ENCODE measurements at regions not wholly inside any gene's neighbourhood (a gene's known extent, or its start where the extent isn't known, plus 50 kb on each side); places are given as distances from the start of the nearest gene placed in this dataset.

DNA sequence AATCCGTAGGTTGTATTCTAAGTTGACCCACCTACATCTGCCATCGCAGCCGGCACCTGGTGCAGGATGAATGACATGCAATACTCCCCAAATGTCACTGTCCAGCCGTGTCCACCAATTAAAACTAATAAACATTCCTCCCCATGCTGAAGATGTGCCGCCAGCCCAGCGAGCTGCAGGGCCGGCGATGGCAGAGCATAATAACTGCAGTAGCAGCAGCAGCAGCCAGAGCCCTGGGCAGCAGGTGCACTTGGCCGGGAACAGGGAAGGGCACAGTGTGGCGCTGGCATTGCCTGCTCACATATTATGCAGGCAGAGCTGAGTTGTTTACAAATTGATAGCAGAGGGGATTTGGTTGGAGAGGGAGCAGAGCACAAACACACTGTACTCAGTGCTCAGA lies 754.9 kb downstream of the OLFM4 start:
- in situ Hi-C loops (cut with MboI; ENCODE audit: low pct_unique_long_range_greater_than_20kb, low sequenced_read_pairs, unreplicated experiment), result no loop called here
- TF ChIP-seq, protein P1, sequence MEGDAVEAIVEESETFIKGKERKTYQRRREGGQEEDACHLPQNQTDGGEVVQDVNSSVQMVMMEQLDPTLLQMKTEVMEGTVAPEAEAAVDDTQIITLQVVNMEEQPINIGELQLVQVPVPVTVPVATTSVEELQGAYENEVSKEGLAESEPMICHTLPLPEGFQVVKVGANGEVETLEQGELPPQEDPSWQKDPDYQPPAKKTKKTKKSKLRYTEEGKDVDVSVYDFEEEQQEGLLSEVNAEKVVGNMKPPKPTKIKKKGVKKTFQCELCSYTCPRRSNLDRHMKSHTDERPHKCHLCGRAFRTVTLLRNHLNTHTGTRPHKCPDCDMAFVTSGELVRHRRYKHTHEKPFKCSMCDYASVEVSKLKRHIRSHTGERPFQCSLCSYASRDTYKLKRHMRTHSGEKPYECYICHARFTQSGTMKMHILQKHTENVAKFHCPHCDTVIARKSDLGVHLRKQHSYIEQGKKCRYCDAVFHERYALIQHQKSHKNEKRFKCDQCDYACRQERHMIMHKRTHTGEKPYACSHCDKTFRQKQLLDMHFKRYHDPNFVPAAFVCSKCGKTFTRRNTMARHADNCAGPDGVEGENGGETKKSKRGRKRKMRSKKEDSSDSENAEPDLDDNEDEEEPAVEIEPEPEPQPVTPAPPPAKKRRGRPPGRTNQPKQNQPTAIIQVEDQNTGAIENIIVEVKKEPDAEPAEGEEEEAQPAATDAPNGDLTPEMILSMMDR (IDR thresholded peaks at IDR 0.05; ENCODE audit: extremely low read depth, insufficient read depth, missing control alignments), result no peak
- no peak for DNase-seq (ENCODE audit: low spot score)

DNA sequence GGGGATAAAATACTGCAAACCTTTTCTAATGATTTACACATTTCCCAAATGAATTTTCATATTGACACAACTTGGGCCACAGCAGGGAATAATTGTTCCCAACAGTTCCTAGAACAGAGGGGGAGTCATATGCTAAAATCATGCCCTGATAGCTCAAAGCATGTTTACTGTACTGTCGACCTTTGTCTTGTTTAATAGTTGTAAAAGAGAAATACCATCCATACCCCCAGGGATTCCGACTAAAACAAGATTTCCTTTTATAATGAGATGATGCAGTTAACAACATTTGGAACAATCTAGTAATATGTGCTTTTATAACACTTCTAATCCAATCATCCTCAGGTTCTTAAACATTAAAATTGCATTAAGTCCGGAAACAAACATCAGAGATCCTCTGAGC lies 759.7 kb downstream of the OLFM4 start:
- TF ChIP-seq, protein P1 (IDR thresholded peaks at IDR 0.05; ENCODE audit: extremely low read depth, insufficient read depth, missing control alignments), result no peak
- in situ Hi-C loops (cut with MboI; ENCODE audit: low pct_unique_long_range_greater_than_20kb, low sequenced_read_pairs, unreplicated experiment), result no loop called here
- DNase-seq (ENCODE audit: low spot score), result no peak

DNA sequence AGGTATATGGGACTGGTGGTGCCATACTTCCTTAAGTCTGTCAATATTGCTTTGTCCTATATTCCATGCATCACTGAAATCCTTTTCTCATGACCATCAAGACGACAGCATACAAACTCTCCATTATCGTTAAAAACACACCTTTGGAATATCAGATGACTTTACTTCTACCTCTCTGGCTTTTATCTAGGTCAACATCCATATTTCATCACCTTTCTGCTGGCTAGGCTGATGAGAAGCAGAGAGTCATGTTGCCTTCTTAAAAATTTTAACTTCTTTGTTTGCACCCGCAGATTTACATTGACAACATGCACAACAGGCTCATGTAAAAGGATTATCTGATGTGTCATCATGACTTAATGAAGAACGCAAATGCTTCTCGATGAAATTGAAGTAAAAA lies 771.4 kb downstream of the OLFM4 start:
- DNase-seq (ENCODE audit: low spot score), result no peak
- TF ChIP-seq, protein P1 (IDR thresholded peaks at IDR 0.05; ENCODE audit: extremely low read depth, insufficient read depth, missing control alignments), result no peak
- in situ Hi-C loops (cut with MboI; ENCODE audit: low pct_unique_long_range_greater_than_20kb, low sequenced_read_pairs, unreplicated experiment), result no loop called here

DNA sequence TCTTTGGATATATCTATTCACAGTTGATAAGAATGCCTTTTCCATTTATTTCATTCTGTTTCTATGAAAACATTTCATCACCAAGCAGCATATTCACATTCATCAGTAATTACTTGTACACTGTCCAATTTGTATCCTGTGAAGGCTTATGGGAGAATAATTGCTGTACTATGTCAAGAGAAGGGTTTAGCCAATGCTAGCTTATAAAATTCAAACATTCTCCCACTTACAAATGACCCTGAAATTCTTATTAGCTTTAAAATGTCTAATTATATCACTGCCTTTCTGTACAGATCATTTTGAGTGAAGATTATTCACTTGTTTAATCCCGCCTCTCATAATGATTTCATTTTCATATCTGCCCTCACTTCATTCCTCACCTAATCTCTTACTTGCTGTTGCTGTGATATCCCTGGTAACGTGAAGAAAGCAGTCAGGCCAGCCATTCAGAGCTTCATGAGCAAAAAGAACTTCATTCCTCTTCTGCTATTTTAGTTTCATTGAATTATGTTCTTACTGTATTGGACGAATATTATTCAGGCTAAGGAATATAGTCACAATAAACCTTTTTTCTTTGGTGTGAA lies 778.7 kb downstream of the OLFM4 start:
- DNase-seq (ENCODE audit: low spot score), result no peak
- in situ Hi-C loops (cut with MboI; ENCODE audit: low pct_unique_long_range_greater_than_20kb, low sequenced_read_pairs, unreplicated experiment), result no loop called here
- TF ChIP-seq, protein P1 (IDR thresholded peaks at IDR 0.05; ENCODE audit: extremely low read depth, insufficient read depth, missing control alignments), result no peak

DNA sequence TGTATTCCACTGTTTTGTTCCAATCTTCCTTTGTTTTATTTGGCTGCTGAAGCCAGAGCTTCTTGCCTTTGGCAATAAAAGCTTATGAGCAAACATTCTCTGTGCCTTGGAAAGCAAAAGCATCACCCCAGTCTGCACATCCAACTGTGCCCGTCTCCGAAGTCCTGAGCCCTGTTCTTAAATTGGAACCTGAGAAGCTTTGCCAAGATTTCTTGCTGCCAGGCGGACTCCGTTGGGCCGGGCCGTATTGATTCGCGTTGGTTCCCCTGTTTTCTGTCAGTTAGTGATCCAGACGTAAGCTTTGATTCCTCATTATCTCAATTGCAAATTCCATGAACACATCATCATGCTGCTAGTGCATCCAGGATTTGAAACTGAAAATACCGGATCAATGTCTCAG lies 793.0 kb downstream of the OLFM4 start:
- TF ChIP-seq, protein P1 (IDR thresholded peaks at IDR 0.05; ENCODE audit: extremely low read depth, insufficient read depth, missing control alignments), result no peak
- in situ Hi-C loops (cut with MboI; ENCODE audit: low pct_unique_long_range_greater_than_20kb, low sequenced_read_pairs, unreplicated experiment), result no loop called here
- DNase-seq (ENCODE audit: low spot score), result no peak

DNA sequence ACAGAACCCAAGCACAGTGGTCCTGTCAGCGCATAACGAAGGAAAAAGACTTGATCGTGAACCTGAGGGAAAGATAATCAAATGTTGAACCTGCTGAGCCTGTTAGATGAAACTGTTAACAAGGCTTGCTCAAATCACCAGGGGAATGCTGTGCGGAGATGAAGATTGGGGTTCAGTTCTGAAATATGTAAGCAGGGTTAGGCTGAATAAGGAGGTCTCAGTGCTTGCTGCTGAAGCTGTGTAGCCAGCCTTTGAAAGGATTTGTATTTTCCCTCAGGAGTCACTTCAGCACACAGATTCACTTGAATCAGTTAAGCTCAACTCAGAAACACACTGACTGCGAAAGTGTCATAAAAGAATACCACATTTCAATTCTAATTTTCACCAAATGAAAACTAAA lies 793.5 kb downstream of the OLFM4 start:
- DNase-seq (ENCODE audit: low spot score), result no peak
- in situ Hi-C loops (cut with MboI; ENCODE audit: low pct_unique_long_range_greater_than_20kb, low sequenced_read_pairs, unreplicated experiment), result no loop called here
- TF ChIP-seq, protein P1 (IDR thresholded peaks at IDR 0.05; ENCODE audit: extremely low read depth, insufficient read depth, missing control alignments), result no peak

DNA sequence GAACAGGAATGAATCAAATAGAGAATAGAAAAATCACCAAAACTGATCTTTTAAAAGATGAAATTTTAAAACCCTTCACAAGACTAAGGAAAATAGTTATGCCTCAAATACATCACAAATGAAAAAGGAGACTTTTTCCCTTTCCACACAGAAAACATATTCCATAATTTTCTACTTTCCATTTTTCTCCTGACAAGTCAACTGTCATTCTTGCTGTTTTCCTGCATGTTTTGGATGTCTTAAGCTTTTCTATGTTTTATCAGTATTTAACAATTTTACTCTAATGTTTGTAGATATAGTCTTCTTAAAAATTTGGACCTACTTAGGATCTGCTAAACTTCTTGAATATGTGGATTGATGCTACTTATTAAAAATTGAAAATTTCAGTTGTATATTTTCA lies 810.8 kb downstream of the OLFM4 start:
- no peak for DNase-seq (ENCODE audit: low spot score)
- in situ Hi-C loops (cut with MboI; ENCODE audit: low pct_unique_long_range_greater_than_20kb, low sequenced_read_pairs, unreplicated experiment), result no loop called here
- TF ChIP-seq, protein P1 (IDR thresholded peaks at IDR 0.05; ENCODE audit: extremely low read depth, insufficient read depth, missing control alignments), result no peak

All from GM13977 (cell line).